Fibroblast of mammary gland (primary cell): ENCODE measurements at regions not wholly inside any gene's neighbourhood (a gene's known extent, or its start where the extent isn't known, plus 50 kb on each side); places are given as distances from the start of the nearest gene placed in this dataset.

ENCODE experiments used
- DNase-seq: peaks from one replicate; pipeline ENCODE4 v3.0.0-alpha.2; 2010; ENCODE audit warnings: low read depth
- H3K4me3 ChIP-seq: 2 replicates; pipeline ENCODE4 v1.5.1; 2011; ENCODE audit warnings: low read depth, mild to moderate bottlenecking, low read length, moderate library complexity; ENCODE audit not compliant: control insufficient read depth
- TF ChIP-seq, protein P1 (sequence below): conservative IDR thresholded peaks from 2 replicates; pipeline ENCODE4 v1.5.1; 2011; ENCODE audit warnings: low read depth, low read length, inconsistent platforms; ENCODE audit not compliant: control insufficient read depth, insufficient read depth

DNA sequence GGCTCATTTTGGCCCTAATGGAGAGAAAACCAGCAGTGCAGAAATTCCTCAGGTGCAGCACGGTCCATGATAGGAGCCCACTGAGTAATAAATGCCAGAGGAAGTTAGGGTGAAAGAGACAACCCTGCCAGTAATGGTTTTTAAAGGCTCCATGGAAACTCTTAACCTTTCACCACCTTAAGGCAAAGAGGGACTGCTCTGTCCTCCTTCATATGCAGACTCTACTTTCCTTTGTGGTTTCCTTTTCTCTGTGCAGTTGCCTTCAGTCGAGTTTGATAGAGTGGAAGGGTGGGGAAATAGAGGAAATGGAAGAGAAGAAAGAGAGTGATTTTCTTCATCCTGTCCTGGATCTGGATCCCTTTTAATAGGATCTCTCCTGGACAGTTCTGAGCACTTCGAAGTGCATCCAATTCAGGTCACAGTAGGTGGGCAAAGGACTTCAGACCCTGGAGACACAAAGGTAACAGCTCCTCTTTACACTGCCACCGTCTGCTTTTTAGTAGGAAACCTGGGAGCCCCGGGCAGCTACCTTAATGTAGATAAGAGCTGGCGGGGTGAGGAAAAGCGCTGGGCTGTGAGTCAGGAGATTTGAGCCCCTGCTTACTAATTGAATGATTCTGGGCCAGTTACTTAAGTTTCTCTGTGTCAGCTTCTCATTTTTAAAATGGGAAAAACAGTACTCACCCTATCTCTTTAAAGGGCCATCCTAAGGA is 294.8 kb downstream of the KCNRG start:
- TF ChIP-seq, protein P1, sequence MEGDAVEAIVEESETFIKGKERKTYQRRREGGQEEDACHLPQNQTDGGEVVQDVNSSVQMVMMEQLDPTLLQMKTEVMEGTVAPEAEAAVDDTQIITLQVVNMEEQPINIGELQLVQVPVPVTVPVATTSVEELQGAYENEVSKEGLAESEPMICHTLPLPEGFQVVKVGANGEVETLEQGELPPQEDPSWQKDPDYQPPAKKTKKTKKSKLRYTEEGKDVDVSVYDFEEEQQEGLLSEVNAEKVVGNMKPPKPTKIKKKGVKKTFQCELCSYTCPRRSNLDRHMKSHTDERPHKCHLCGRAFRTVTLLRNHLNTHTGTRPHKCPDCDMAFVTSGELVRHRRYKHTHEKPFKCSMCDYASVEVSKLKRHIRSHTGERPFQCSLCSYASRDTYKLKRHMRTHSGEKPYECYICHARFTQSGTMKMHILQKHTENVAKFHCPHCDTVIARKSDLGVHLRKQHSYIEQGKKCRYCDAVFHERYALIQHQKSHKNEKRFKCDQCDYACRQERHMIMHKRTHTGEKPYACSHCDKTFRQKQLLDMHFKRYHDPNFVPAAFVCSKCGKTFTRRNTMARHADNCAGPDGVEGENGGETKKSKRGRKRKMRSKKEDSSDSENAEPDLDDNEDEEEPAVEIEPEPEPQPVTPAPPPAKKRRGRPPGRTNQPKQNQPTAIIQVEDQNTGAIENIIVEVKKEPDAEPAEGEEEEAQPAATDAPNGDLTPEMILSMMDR = no peak
- DNase-seq = no peak
- H3K4me3 ChIP-seq = no peak overlapping the region

DNA sequence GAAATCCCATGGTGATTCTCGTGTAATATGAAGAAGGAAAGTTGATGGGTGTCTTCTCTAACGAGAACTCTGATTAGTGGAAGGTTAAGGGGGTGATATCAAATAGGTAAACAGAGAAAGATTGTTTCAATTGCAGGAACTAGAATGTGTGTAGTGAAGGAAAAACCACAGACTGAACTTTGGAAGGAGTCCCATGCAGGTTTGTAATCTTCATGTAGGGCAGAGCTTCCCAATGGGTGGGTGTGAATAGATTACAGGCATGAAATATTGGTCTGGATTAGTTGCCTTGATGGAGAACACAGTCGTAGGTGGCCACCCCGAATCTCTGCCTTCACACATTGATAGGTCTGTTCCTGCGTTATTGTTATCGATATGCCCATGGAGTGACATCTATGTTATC is 295.5 kb downstream of the KCNRG start:
- no peak for DNase-seq
- H3K4me3 ChIP-seq = no peak overlapping the region
- TF ChIP-seq, protein P1 = no peak

DNA sequence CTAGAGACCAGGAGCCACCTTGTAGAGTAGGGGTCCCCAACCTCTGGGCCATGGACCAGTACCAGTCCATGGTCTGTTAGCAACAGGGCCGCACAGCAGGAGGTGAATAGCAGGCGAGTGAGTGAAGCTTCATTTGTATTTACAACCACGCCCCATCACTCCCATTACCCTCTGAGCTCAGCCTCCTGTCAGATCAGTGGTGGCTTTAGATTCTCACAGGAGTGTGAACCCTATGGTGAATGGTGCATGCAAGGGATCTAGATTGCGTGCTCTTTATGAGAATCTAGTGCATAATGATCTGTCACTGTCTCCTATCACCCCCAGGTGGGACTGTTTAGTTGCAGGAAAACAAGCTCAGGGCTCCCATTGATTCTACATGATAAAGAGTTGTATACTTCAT is 303.6 kb downstream of the KCNRG start:
- TF ChIP-seq, protein P1 = no peak
- H3K4me3 ChIP-seq = no peak overlapping the region
- DNase-seq = no peak

DNA sequence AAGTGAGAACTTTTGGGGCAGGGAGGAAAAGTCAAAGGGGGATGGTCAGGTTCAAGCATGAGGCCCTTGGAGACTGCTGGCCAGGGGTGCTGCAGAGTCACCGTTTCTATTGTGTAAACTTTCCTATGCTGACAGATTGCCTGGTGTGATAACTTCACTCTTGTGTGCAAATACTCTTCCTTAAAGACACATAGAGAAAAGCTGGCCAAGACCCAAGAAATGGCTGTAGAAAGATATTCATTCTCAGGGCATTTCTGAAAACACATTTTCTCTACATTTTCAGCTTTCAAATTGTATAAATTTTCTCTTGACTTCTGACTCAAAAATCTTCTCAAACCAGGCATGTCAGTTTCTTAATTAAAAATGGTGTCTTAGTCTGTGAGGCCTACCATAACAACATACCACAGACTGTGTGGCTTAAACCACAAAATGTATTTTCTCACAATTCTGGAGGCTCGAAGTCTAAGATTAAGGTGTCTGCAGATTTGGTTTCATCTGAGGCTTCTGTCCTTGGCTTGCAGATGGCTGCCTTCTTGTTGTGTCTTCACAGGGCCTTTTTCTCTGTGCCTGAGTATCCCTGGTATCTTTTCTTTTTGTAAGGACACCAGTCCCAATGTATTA is 304.5 kb downstream of the KCNRG start:
- H3K4me3 ChIP-seq = no peak overlapping the region
- DNase-seq = peak; percentile 23
- TF ChIP-seq, protein P1 = no peak

DNA sequence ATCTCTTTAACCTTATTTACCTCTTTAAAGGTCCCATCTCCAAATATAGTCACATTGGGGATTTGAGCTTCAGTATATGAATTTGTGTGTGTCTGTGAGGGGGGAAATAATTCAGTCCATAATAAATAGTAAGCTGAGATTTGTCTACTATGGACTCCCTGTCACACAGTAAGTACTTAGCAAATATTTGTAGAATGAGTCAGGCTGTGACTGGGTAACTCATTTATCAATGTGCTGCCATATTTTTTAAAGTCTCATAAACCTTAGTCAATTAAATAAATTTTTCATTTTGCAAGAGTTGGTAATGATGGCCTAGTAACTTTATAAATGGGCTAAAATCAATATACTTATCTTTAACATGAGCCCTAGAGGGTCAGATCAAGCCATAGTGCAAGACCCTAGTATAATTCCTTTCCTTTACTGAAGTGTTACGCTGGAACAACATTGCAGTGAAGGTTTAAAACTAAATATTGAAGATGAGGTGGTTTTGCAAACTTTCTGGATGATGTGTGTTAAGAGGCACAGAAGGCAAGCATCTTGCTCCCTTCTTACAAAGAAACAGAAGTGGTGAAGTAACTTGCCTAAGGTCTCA is 305.1 kb downstream of the KCNRG start:
- TF ChIP-seq, protein P1 = no peak
- peak; percentile 62 for DNase-seq
- H3K4me3 ChIP-seq = no peak overlapping the region

DNA sequence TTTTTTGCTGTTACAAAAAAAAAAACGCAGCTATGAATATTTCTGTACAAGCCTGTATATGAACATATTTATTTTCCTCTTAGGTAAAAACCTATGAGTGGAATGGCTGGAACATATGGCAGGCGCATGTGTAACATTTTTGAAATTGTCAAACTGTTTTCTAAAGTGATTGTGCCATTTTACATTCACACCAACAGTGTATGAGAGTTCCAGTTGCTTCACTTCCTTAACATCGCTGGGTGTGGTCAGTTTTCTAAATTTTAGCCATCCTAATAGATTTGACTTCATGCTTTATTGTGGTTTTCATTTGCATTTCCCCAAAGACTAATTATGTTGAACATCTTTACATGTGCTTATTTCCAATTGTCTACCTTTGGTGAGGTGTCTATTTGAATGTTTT is 306.8 kb downstream of the KCNRG start:
- no peak for DNase-seq
- TF ChIP-seq, protein P1 = no peak
- no peak overlapping the region for H3K4me3 ChIP-seq
